ENCODE measurements at regions not wholly inside any gene's neighbourhood (a gene's known extent, or its start where the extent isn't known, plus 50 kb on each side); places are given as distances from the start of the nearest gene placed in this dataset.
"Not testable (repeated sequence)": the region's sequence is repeated elsewhere in the genome, so short reads cannot be mapped to it uniquely, and the experiment has no call there.

DNA sequence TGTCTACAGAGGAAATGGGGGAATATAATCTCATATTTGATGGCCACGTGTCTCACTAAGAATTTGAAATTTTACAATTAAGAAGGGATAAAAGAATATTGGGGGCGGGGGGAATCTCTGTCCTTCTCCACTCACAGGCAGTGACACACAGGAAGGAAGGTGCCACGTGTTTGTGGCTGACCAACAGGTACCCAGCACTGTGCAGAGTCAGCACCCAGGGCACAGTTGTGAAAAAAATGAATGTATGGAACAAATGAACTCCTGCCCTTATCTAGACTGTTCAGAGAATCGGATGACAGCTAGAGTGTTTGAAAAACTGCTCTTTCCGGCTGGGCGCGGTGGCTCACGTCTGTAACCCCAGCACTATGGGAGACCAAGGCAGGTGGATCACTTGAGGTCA is 317.0 kb upstream of the MYT1L start:
- Histone ChIP-seq H3K23ac (ENCODE audit: low read length) (no peak overlapping the region), H3K4me1 (ENCODE audit: control insufficient read depth, low read depth, low read length) (no peaks in the 10 kb centered on the region), H3K56ac (ENCODE audit: low read length) (no peak overlapping the region), H3K36me3 (ENCODE audit: control insufficient read depth, insufficient read depth, low read length) (no peaks in the 10 kb centered on the region), H2BK5ac (ENCODE audit: low read length) (no peak overlapping the region), H3K4me3 (ENCODE audit: low read length) (no peak overlapping the region), H3K27ac (ENCODE audit: low read depth, low read length) (no peak overlapping the region), H2BK120ac (ENCODE audit: low read depth, low read length) (no peak overlapping the region), H3K27me3 (ENCODE audit: insufficient read depth, low read length, poor library complexity) (no peaks in the 10 kb centered on the region), H3K4ac (ENCODE audit: low read depth, low read length) (no peak overlapping the region), H3K79me1 (ENCODE audit: low read length) (no peaks in the 10 kb centered on the region), H4K5ac (ENCODE audit: low read length) (no peak overlapping the region), H2AK5ac (ENCODE audit: low read length) (no peak overlapping the region), H3K18ac (ENCODE audit: low read length) (no peak overlapping the region), H2BK15ac (replicated peaks; ENCODE audit: low read depth) (no peak overlapping the region), H3K79me2 (ENCODE audit: control insufficient read depth, insufficient read depth, low read length) (no peaks in the 10 kb centered on the region), H3K9ac (ENCODE audit: low read length) (no peak overlapping the region), H3K4me2 (ENCODE audit: low read length) (no peak overlapping the region), H4K8ac (ENCODE audit: low read depth, low read length) (no peak overlapping the region)
- no CpG with 5 or more reads among the region's 8 CpGs for WGBS (ENCODE audit: extremely low coverage, insufficient coverage, low lambda C conversion rate)
- no peak for DNase-seq

DNA sequence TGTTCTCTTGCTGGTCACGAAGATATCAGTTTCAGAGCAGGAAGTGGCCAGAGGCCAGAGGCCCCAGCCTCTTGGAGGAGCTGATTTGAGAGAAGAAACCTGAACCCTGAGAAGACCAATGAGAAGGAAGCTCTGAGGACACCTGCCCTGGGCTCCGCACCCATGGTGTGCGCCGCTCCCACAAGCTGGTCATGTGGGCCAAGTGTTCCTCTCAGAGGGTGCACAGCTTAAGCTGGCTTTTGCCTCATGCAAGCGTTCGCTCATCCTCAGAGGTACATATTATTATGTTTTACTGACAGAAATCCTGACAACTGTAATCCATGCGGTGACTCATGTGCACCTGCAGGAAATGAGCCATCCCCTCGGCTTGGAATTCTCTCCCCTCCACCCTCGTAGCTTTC is 316.1 kb upstream of the MYT1L start:
- H4K8ac ChIP-seq (ENCODE audit: low read depth, low read length), result no peak overlapping the region
- no peak overlapping the region for H2BK15ac ChIP-seq (replicated peaks; ENCODE audit: low read depth)
- no peak overlapping the region for H3K4me2 ChIP-seq (ENCODE audit: low read length)
- H2AK5ac ChIP-seq (ENCODE audit: low read length), result no peak overlapping the region
- no peak for DNase-seq
- H2BK120ac ChIP-seq (ENCODE audit: low read depth, low read length), result no peak overlapping the region
- H3K79me2 ChIP-seq (ENCODE audit: control insufficient read depth, insufficient read depth, low read length), result no peaks in the 10 kb centered on the region
- no CpG with 5 or more reads among the region's 9 CpGs for WGBS (ENCODE audit: extremely low coverage, insufficient coverage, low lambda C conversion rate)
- H3K4me1 ChIP-seq (ENCODE audit: control insufficient read depth, low read depth, low read length), result no peaks in the 10 kb centered on the region
- H4K5ac ChIP-seq (ENCODE audit: low read length), result no peak overlapping the region
- H3K9ac ChIP-seq (ENCODE audit: low read length), result no peak overlapping the region
- no peak overlapping the region for H3K4ac ChIP-seq (ENCODE audit: low read depth, low read length)
- H3K4me3 ChIP-seq (ENCODE audit: low read length), result no peak overlapping the region
- H3K56ac ChIP-seq (ENCODE audit: low read length), result no peak overlapping the region
- no peaks in the 10 kb centered on the region for H3K27me3 ChIP-seq (ENCODE audit: insufficient read depth, low read length, poor library complexity)
- no peak overlapping the region for H3K18ac ChIP-seq (ENCODE audit: low read length)
- H2BK5ac ChIP-seq (ENCODE audit: low read length), result no peak overlapping the region
- no peak overlapping the region for H3K27ac ChIP-seq (ENCODE audit: low read depth, low read length)
- no peaks in the 10 kb centered on the region for H3K36me3 ChIP-seq (ENCODE audit: control insufficient read depth, insufficient read depth, low read length)
- no peak overlapping the region for H3K23ac ChIP-seq (ENCODE audit: low read length)
- no peaks in the 10 kb centered on the region for H3K79me1 ChIP-seq (ENCODE audit: low read length)

DNA sequence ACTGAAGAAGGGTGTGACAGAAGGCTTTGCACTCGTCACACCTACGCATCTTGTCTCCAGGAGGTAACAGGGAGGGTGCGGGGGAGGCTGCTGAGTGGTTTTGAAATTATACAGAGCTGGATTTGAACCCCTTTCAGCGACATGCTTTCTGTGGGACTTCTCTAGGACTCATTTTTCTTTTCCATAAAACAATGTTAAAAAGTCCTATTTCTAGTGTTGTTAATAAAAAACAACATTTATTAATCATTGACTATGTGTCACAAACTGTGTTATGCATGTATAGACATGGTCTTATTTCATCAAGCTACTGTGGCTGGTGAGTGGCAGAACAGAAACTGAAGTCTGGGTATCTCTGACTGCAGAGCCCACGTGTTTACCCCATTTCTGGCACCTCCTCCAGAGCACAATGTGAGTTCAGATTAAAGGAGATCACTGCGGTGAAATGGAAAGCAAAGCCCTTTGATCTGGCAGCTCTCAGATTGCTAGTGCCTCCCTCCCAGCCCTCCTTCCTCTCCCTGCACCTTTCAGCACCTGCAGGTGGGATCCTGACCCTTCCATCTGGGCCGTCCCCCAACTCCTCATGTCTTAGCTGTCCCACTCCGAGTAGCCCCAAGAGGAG is 315.5 kb upstream of the MYT1L start:
- no peaks in the 10 kb centered on the region for H3K79me1 ChIP-seq (ENCODE audit: low read length)
- no peak overlapping the region for H3K9ac ChIP-seq (ENCODE audit: low read length)
- no peak overlapping the region for H4K5ac ChIP-seq (ENCODE audit: low read length)
- no peak overlapping the region for H3K27ac ChIP-seq (ENCODE audit: low read depth, low read length)
- no peak overlapping the region for H3K18ac ChIP-seq (ENCODE audit: low read length)
- no peak overlapping the region for H3K4ac ChIP-seq (ENCODE audit: low read depth, low read length)
- H4K8ac ChIP-seq (ENCODE audit: low read depth, low read length), result no peak overlapping the region
- peak; percentile 30 for DNase-seq
- H3K23ac ChIP-seq (ENCODE audit: low read length), result no peak overlapping the region
- H2BK15ac ChIP-seq (replicated peaks; ENCODE audit: low read depth), result no peak overlapping the region
- no peaks in the 10 kb centered on the region for H3K4me1 ChIP-seq (ENCODE audit: control insufficient read depth, low read depth, low read length)
- WGBS (ENCODE audit: extremely low coverage, insufficient coverage, low lambda C conversion rate), result no CpG with 5 or more reads among the region's 8 CpGs
- H3K36me3 ChIP-seq (ENCODE audit: control insufficient read depth, insufficient read depth, low read length), result no peaks in the 10 kb centered on the region
- no peaks in the 10 kb centered on the region for H3K27me3 ChIP-seq (ENCODE audit: insufficient read depth, low read length, poor library complexity)
- H2AK5ac ChIP-seq (ENCODE audit: low read length), result no peak overlapping the region
- H3K56ac ChIP-seq (ENCODE audit: low read length), result no peak overlapping the region
- no peak overlapping the region for H2BK5ac ChIP-seq (ENCODE audit: low read length)
- no peak overlapping the region for H3K4me2 ChIP-seq (ENCODE audit: low read length)
- H3K79me2 ChIP-seq (ENCODE audit: control insufficient read depth, insufficient read depth, low read length), result no peaks in the 10 kb centered on the region
- no peak overlapping the region for H2BK120ac ChIP-seq (ENCODE audit: low read depth, low read length)
- H3K4me3 ChIP-seq (ENCODE audit: low read length), result no peak overlapping the region

DNA sequence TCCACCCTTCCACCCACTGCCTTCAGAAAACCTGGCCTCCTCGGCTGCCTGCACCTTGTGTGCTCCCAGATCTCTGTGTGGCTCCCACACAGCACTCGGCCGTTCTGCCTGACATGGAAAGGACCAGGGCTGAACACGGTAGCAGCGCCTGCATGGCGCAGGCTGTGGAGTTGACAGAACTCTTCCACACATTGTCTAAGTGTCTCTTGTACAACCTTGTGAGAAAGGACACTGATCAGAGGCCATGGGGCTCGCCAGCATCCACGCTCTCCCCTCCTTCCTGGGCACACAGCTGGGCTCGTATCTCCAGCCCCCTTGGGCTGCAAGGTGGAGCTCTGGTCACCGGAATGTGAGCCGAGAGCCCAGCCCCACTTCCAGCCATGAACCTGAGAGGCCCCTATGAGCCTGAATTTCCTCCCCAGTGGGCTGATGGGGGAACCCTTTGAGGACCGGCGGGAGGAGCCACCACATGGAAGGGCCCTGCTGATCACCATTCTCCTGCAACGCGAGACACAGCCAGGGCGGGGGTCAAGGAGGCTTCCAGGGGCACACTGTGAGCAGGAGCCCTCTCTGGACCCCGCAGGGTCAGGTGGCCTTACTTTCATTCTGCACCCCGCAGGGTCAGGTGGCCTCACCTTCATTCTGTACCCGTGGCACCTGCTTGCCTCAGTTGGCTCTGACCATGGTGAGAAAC is 314.2 kb upstream of the MYT1L start:
- no peaks in the 10 kb centered on the region for H3K4me1 ChIP-seq (ENCODE audit: control insufficient read depth, low read depth, low read length)
- no peak overlapping the region for H3K27ac ChIP-seq (ENCODE audit: low read depth, low read length)
- no peak overlapping the region for H2BK120ac ChIP-seq (ENCODE audit: low read depth, low read length)
- no peak overlapping the region for H3K4ac ChIP-seq (ENCODE audit: low read depth, low read length)
- H2AK5ac ChIP-seq (ENCODE audit: low read length), result no peak overlapping the region
- no CpG with 5 or more reads among the region's 19 CpGs for WGBS (ENCODE audit: extremely low coverage, insufficient coverage, low lambda C conversion rate)
- H3K36me3 ChIP-seq (ENCODE audit: control insufficient read depth, insufficient read depth, low read length), result no peaks in the 10 kb centered on the region
- no peaks in the 10 kb centered on the region for H3K79me2 ChIP-seq (ENCODE audit: control insufficient read depth, insufficient read depth, low read length)
- H4K5ac ChIP-seq (ENCODE audit: low read length), result no peak overlapping the region
- H3K56ac ChIP-seq (ENCODE audit: low read length), result no peak overlapping the region
- H3K27me3 ChIP-seq (ENCODE audit: insufficient read depth, low read length, poor library complexity), result no peaks in the 10 kb centered on the region
- H3K79me1 ChIP-seq (ENCODE audit: low read length), result no peaks in the 10 kb centered on the region
- H3K23ac ChIP-seq (ENCODE audit: low read length), result no peak overlapping the region
- H3K4me2 ChIP-seq (ENCODE audit: low read length), result no peak overlapping the region
- no peak overlapping the region for H3K9ac ChIP-seq (ENCODE audit: low read length)
- no peak for DNase-seq
- H2BK15ac ChIP-seq (replicated peaks; ENCODE audit: low read depth), result no peak overlapping the region
- H3K18ac ChIP-seq (ENCODE audit: low read length), result no peak overlapping the region
- no peak overlapping the region for H3K4me3 ChIP-seq (ENCODE audit: low read length)
- H2BK5ac ChIP-seq (ENCODE audit: low read length), result no peak overlapping the region
- H4K8ac ChIP-seq (ENCODE audit: low read depth, low read length), result no peak overlapping the region

DNA sequence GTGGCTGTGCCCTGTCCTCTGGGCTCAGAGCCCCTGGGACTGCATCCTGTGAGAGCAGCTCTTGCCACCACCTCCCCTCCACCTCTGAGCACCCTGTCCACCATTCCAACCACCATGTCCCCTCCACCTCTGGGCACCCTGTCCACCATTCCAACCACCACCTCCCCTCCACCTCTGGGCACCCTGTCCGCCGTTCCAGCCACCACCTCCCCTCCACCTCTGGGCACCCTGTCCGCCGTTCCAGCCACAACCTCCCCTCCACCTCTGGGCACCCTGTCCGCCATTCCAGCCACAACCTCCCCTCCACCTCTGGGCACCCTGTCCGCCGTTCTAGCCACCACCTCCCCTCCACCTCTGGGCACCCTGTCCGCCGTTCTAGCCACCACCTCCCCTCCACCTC is 313.7 kb upstream of the MYT1L start:
- not testable (repeated sequence) for H2BK15ac ChIP-seq (replicated peaks; ENCODE audit: low read depth); H3K36me3 ChIP-seq (ENCODE audit: control insufficient read depth, insufficient read depth, low read length); H4K8ac ChIP-seq (ENCODE audit: low read depth, low read length); H3K9ac ChIP-seq (ENCODE audit: low read length); H3K23ac ChIP-seq (ENCODE audit: low read length); H3K27ac ChIP-seq (ENCODE audit: low read depth, low read length); H2BK120ac ChIP-seq (ENCODE audit: low read depth, low read length); H3K79me2 ChIP-seq (ENCODE audit: control insufficient read depth, insufficient read depth, low read length); H3K27me3 ChIP-seq (ENCODE audit: insufficient read depth, low read length, poor library complexity); H4K5ac ChIP-seq (ENCODE audit: low read length); DNase-seq; H3K56ac ChIP-seq (ENCODE audit: low read length); H3K4me3 ChIP-seq (ENCODE audit: low read length); H2AK5ac ChIP-seq (ENCODE audit: low read length); H3K18ac ChIP-seq (ENCODE audit: low read length); H3K79me1 ChIP-seq (ENCODE audit: low read length); H3K4me1 ChIP-seq (ENCODE audit: control insufficient read depth, low read depth, low read length); H3K4ac ChIP-seq (ENCODE audit: low read depth, low read length); H2BK5ac ChIP-seq (ENCODE audit: low read length); H3K4me2 ChIP-seq (ENCODE audit: low read length)
- WGBS (ENCODE audit: extremely low coverage, insufficient coverage, low lambda C conversion rate), result no CpG with 5 or more reads among the region's 9 CpGs

DNA sequence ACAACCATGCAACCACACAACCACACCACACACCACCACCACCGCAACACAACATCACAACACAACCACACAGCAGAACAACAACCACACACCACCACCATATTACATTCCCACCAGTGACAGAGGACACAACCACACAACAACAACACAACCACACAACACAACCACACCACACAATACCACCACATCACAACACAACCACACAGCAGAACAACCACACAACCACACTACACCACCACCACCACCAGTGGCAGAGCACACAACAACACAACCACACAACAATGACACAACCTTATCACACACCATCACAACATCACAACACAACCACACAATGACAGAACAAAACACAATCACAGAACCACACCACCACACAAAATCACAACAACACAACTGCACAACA is 313.0 kb upstream of the MYT1L start:
- DNase-seq, result no peak

More for the DNA sequence above, 313.0 kb upstream of the MYT1L start:
- Histone ChIP-seq H3K36me3 (ENCODE audit: control insufficient read depth, insufficient read depth, low read length) (no peaks in the 10 kb centered on the region), H4K5ac (ENCODE audit: low read length) (no peak overlapping the region), H3K4me3 (ENCODE audit: low read length) (no peak overlapping the region), H3K79me2 (ENCODE audit: control insufficient read depth, insufficient read depth, low read length) (no peaks in the 10 kb centered on the region), H3K27ac (ENCODE audit: low read depth, low read length) (no peak overlapping the region), H3K4ac (ENCODE audit: low read depth, low read length) (no peak overlapping the region), H2BK15ac (replicated peaks; ENCODE audit: low read depth) (no peak overlapping the region), H3K4me1 (ENCODE audit: control insufficient read depth, low read depth, low read length) (no peaks in the 10 kb centered on the region), H3K4me2 (ENCODE audit: low read length) (no peak overlapping the region), H3K18ac (ENCODE audit: low read length) (no peak overlapping the region), H2BK120ac (ENCODE audit: low read depth, low read length) (no peak overlapping the region), H3K27me3 (ENCODE audit: insufficient read depth, low read length, poor library complexity) (no peaks in the 10 kb centered on the region), H3K79me1 (ENCODE audit: low read length) (no peaks in the 10 kb centered on the region), H2BK5ac (ENCODE audit: low read length) (no peak overlapping the region), H3K9ac (ENCODE audit: low read length) (no peak overlapping the region), H2AK5ac (ENCODE audit: low read length) (no peak overlapping the region), H3K56ac (ENCODE audit: low read length) (no peak overlapping the region), H4K8ac (ENCODE audit: low read depth, low read length) (no peak overlapping the region), H3K23ac (ENCODE audit: low read length) (no peak overlapping the region)
- WGBS (ENCODE audit: extremely low coverage, insufficient coverage, low lambda C conversion rate), result 100% methylated on average over 1 of the region's 1 CpG

Data from mesendoderm (in vitro differentiated cells).